ENCODE measurements at regions not wholly inside any gene's neighbourhood (a gene's known extent, or its start where the extent isn't known, plus 50 kb on each side); places are given as distances from the start of the nearest gene placed in this dataset.

DNA sequence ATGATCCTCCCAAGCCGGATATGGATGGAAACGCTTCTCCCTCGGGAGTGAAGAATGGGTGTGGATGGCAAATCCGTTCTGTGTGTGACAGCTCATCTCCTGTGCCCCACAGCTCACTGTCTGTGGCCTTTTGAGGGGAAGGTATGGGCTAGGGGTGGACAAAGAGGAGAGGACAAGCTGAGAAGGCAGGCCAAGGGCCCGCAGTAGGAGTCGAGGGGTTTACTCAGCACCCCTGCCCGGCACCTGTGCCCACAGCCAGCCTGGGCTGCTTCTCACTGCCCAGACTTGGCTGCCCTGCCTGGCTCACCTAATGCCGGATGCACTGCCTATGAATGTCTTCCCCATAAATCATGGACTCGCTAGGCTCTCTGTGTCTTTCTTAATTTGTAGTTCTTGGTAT lies 503.8 kb downstream of the TCERG1L start:
- no TSS peak for BruUV-seq (replicated peaks)
- H3K36me3 ChIP-seq (ENCODE audit: low read depth, low read length), result no peaks in the 10 kb centered on the region
- no peak for ATAC-seq
- ChIA-PET POLR2A (ENCODE audit: unreplicated experiment) (no interaction called here), CTCF (no interaction called here)
- no peak overlapping the region for H3K4me3 ChIP-seq (ENCODE audit: low read length)
- DNase-seq, result no peak
- H3K9ac ChIP-seq (ENCODE audit: low read length), result no peak overlapping the region
- no peaks in the 10 kb centered on the region for H3K27me3 ChIP-seq (ENCODE audit: low read length)
- intact Hi-C loops (cut with micrococcal nuclease), result no loop called here
- no peak overlapping the region for H3K4me2 ChIP-seq (ENCODE audit: low read length)
- no peaks in the 10 kb centered on the region for H3K9me3 ChIP-seq (ENCODE audit: low read length)
- H3K4me1 ChIP-seq (ENCODE audit: insufficient read depth, low read length), result no peaks in the 10 kb centered on the region
- no peaks in the 10 kb centered on the region for H3F3A ChIP-seq (ENCODE audit: low read length, unreplicated experiment)
- H3K9me2 ChIP-seq (replicated peaks; ENCODE audit: low read length), result no peaks in the 10 kb centered on the region
- H2AFZ ChIP-seq (ENCODE audit: low read length), result no peak overlapping the region
- no peaks in the 10 kb centered on the region for H3K79me2 ChIP-seq (ENCODE audit: low read length)
- no peaks in the 10 kb centered on the region for H4K20me1 ChIP-seq (ENCODE audit: low read length)
- H3K27ac ChIP-seq (ENCODE audit: low read length), result no peak overlapping the region
- TF ChIP-seq EZH2phosphoT487 (IDR thresholded peaks at IDR 0.05; ENCODE audit: borderline replicate concordance, low read length), result no peak
- TF ChIP-seq, protein P1, sequence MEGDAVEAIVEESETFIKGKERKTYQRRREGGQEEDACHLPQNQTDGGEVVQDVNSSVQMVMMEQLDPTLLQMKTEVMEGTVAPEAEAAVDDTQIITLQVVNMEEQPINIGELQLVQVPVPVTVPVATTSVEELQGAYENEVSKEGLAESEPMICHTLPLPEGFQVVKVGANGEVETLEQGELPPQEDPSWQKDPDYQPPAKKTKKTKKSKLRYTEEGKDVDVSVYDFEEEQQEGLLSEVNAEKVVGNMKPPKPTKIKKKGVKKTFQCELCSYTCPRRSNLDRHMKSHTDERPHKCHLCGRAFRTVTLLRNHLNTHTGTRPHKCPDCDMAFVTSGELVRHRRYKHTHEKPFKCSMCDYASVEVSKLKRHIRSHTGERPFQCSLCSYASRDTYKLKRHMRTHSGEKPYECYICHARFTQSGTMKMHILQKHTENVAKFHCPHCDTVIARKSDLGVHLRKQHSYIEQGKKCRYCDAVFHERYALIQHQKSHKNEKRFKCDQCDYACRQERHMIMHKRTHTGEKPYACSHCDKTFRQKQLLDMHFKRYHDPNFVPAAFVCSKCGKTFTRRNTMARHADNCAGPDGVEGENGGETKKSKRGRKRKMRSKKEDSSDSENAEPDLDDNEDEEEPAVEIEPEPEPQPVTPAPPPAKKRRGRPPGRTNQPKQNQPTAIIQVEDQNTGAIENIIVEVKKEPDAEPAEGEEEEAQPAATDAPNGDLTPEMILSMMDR (conservative IDR thresholded peaks at IDR 0.05; ENCODE audit: low read depth, low read length), result no peak

DNA sequence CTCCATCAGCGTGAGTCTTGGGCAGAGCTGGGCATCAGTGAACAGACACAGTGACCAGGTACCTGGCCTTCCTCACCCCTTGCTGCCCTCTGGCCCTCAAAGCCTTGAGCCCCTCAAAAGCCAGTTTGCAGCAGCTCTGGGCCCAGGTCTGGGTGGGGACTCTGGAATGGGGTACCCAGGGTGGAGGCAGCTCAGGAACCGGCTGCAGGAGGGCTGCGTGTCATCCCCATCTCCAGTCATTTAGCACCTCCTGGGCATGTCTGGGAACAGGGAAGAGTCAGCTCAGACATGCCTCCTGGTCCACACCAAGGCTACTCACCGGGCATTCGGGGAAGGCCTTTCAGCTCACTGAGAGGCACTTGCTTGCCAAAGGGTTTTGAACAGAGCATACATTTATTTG lies 503.3 kb downstream of the TCERG1L start:
- Histone ChIP-seq H2AFZ (ENCODE audit: low read length) (no peak overlapping the region), H3K27ac (ENCODE audit: low read length) (no peak overlapping the region), H3K79me2 (ENCODE audit: low read length) (no peaks in the 10 kb centered on the region), H3K9ac (ENCODE audit: low read length) (no peak overlapping the region), H4K20me1 (ENCODE audit: low read length) (no peaks in the 10 kb centered on the region), H3K36me3 (ENCODE audit: low read depth, low read length) (no peaks in the 10 kb centered on the region), H3K27me3 (ENCODE audit: low read length) (no peaks in the 10 kb centered on the region), H3K9me3 (ENCODE audit: low read length) (no peaks in the 10 kb centered on the region), H3K4me3 (ENCODE audit: low read length) (no peak overlapping the region), H3K4me1 (ENCODE audit: insufficient read depth, low read length) (no peaks in the 10 kb centered on the region), H3K9me2 (replicated peaks; ENCODE audit: low read length) (no peaks in the 10 kb centered on the region), H3F3A (ENCODE audit: low read length, unreplicated experiment) (no peaks in the 10 kb centered on the region), H3K4me2 (ENCODE audit: low read length) (no peak overlapping the region)
- DNase-seq (no peak), ATAC-seq (no peak)
- BruUV-seq (replicated peaks), result no TSS peak
- intact Hi-C loops (cut with micrococcal nuclease), result no loop called here
- ChIA-PET CTCF (no interaction called here), POLR2A (ENCODE audit: unreplicated experiment) (no interaction called here)
- TF ChIP-seq EZH2phosphoT487 (IDR thresholded peaks at IDR 0.05; ENCODE audit: borderline replicate concordance, low read length), result no peak
- TF ChIP-seq EZH2 (IDR thresholded peaks at IDR 0.05; ENCODE audit: low read length, unreplicated experiment), result no peak
- TF ChIP-seq, protein P1 (conservative IDR thresholded peaks at IDR 0.05; ENCODE audit: low read depth, low read length), result no peak

DNA sequence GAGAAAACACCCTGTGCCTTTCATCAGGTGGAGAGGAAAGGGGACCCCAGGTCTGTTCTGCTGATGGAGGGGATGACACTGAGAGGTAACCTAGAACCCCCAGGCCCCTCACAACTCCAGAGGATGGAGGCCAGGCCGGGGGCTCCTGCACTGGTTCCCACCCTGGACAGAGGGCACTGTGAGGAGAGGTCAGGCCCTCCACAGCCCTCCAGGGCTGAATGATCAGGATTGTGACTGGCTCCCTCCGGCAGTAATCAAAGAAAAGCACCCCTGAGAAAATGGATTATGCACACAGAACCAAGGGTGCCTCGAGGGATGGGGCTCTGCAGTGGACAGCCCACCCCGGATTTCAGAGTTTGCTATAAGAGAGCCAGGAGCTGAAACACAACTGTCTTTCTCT lies 502.8 kb downstream of the TCERG1L start:
- DNase-seq (no peak), ATAC-seq (no peak)
- Histone ChIP-seq H3K36me3 (ENCODE audit: low read depth, low read length) (no peaks in the 10 kb centered on the region), H3K4me2 (ENCODE audit: low read length) (no peak overlapping the region), H3K4me3 (ENCODE audit: low read length) (no peak overlapping the region), H3K9me3 (ENCODE audit: low read length) (no peaks in the 10 kb centered on the region), H3K27me3 (ENCODE audit: low read length) (no peaks in the 10 kb centered on the region), H3K9ac (ENCODE audit: low read length) (no peak overlapping the region), H3K9me2 (replicated peaks; ENCODE audit: low read length) (no peaks in the 10 kb centered on the region), H3K4me1 (ENCODE audit: insufficient read depth, low read length) (no peaks in the 10 kb centered on the region), H3K79me2 (ENCODE audit: low read length) (no peaks in the 10 kb centered on the region), H2AFZ (ENCODE audit: low read length) (no peak overlapping the region), H3K27ac (ENCODE audit: low read length) (no peak overlapping the region), H3F3A (ENCODE audit: low read length, unreplicated experiment) (no peaks in the 10 kb centered on the region), H4K20me1 (ENCODE audit: low read length) (no peaks in the 10 kb centered on the region)
- BruUV-seq (replicated peaks), result no TSS peak
- CTCF ChIA-PET, result no interaction called here
- intact Hi-C loops (cut with micrococcal nuclease), result no loop called here
- TF ChIP-seq, protein P1 (conservative IDR thresholded peaks at IDR 0.05; ENCODE audit: low read depth, low read length), result no peak
- TF ChIP-seq EZH2 (IDR thresholded peaks at IDR 0.05; ENCODE audit: low read length, unreplicated experiment), result no peak
- POLR2A ChIA-PET (ENCODE audit: unreplicated experiment), result no interaction called here
